C4-2B (cell line): ENCODE measurements at regions not wholly inside any gene's neighbourhood (a gene's known extent, or its start where the extent isn't known, plus 50 kb on each side); places are given as distances from the start of the nearest gene placed in this dataset.

Experiments
- H3K27ac ChIP-seq: fragments of 450-650 bp; 2 replicates; pipeline ENCODE4 v1.5.1; 2017
- CTCF ChIP-seq: fragments of 450-650 bp; conservative IDR thresholded peaks from 2 replicates; pipeline ENCODE4 v1.5.1; 2017; ENCODE audit warnings: mild to moderate bottlenecking
- ZFX ChIP-seq: fragments of 450-650 bp; IDR thresholded peaks from 2 replicates; pipeline ENCODE4 v1.6.1; 2017

GRCh38 chr18:53991805-53992204 is 232.7 kb downstream of the MBD2 start:
- no peak overlapping the region for H3K27ac ChIP-seq
- TF ChIP-seq CTCF, result no peak
- no peak for TF ChIP-seq ZFX

- TF ChIP-seq CTCF (no peak), ZFX (no peak)
- no peak overlapping the region for H3K27ac ChIP-seq
Observed at GRCh38 chr18:53991202-53991601, 233.3 kb downstream of the MBD2 start.

GRCh38 chr18:53990485-53990884 is 234.0 kb downstream of the MBD2 start:
- TF ChIP-seq ZFX (no peak), CTCF (no peak)

GRCh38 chr18:53984021-53984420 is 240.4 kb downstream of the MBD2 start:
- no peak for TF ChIP-seq CTCF
- no peak for TF ChIP-seq ZFX
- no peak overlapping the region for H3K27ac ChIP-seq

More at GRCh38 chr18:53990485-53990884, 234.0 kb downstream of the MBD2 start:
- no peak overlapping the region for H3K27ac ChIP-seq

GRCh38 chr18:53971331-53971730 is 253.1 kb downstream of the MBD2 start:
- H3K27ac ChIP-seq, result no peak overlapping the region
- no peak for TF ChIP-seq ZFX
- no peak for TF ChIP-seq CTCF

- H3K27ac ChIP-seq, result no peak overlapping the region
- no peak for TF ChIP-seq CTCF
- no peak for TF ChIP-seq ZFX
Observed at GRCh38 chr18:53952700-53953099, 271.8 kb downstream of the MBD2 start.

GRCh38 chr18:53950545-53950944 is 273.9 kb downstream of the MBD2 start:
- TF ChIP-seq ZFX (no peak), CTCF (0 out of 2 replicates have a peak, but pooled peaks have one; percentile 3)
- H3K27ac ChIP-seq, result no peak overlapping the region
